HEK293T (cell line): ENCODE measurements at regions not wholly inside any gene's neighbourhood (a gene's known extent, or its start where the extent isn't known, plus 50 kb on each side); places are given as distances from the start of the nearest gene placed in this dataset.

Experiments
- CTCF ChIA-PET: fragments of 350-600 bp; formaldehyde crosslinking; extraction: SDS; loops from one replicate; lab custom pipeline; 2021; ENCODE audit warnings: antibody characterized with exemption, inconsistent platforms; lab: Yijun Ruan, JAX
- POLR2A ChIA-PET: fragments of 350-600 bp; formaldehyde crosslinking; extraction: SDS; loops from one replicate; lab custom pipeline; 2020; ENCODE audit warnings: antibody characterized with exemption, inconsistent platforms; lab: Yijun Ruan, JAX
- DNase-seq: peaks from one replicate; pipeline ENCODE4 v3.0.0; 2012; ENCODE audit warnings: mixed read lengths; ENCODE audit errors: extremely low spot score
- ARNT ChIP-seq: fragments of 450-650 bp; IDR thresholded peaks from 2 replicates; pipeline ENCODE4 v1.6.1; 2017; ENCODE audit warnings: mild to moderate bottlenecking
- BHLHE40 ChIP-seq: fragments of 450-650 bp; IDR thresholded peaks from 2 replicates; pipeline ENCODE4 v1.6.1; 2016; ENCODE audit warnings: mild to moderate bottlenecking, moderate library complexity, borderline replicate concordance
- CTBP1 ChIP-seq: fragments of 450-650 bp; IDR thresholded peaks from 2 replicates; pipeline ENCODE4 v1.6.1; 2016; ENCODE audit warnings: borderline replicate concordance
- ELF4 ChIP-seq: fragments of 450-650 bp; IDR thresholded peaks from 2 replicates; pipeline ENCODE4 v1.6.1; 2017; ENCODE audit warnings: antibody characterized with exemption
- FOXA1 ChIP-seq: fragments of 450-650 bp; IDR thresholded peaks from 2 replicates; pipeline ENCODE4 v1.6.1; 2016; ENCODE audit warnings: mild to moderate bottlenecking
- FOXK2 ChIP-seq: fragments of 450-650 bp; IDR thresholded peaks from 2 replicates; pipeline ENCODE4 v1.6.1; 2016; ENCODE audit warnings: mild to moderate bottlenecking
- FOXM1 ChIP-seq: fragments of 450-650 bp; IDR thresholded peaks from 2 replicates; pipeline ENCODE4 v1.6.1; 2017; ENCODE audit warnings: mild to moderate bottlenecking, borderline replicate concordance
- HDGF ChIP-seq: fragments of 450-650 bp; IDR thresholded peaks from 2 replicates; pipeline ENCODE4 v1.6.1; 2017; ENCODE audit warnings: antibody characterized with exemption, borderline replicate concordance
- L3MBTL2 ChIP-seq: fragments of 450-650 bp; conservative IDR thresholded peaks from 2 replicates; pipeline ENCODE4 v1.6.1; 2016; ENCODE audit warnings: mild to moderate bottlenecking
- LEF1 ChIP-seq: fragments of 450-650 bp; IDR thresholded peaks from 2 replicates; pipeline ENCODE4 v1.6.1; 2017; ENCODE audit warnings: mild to moderate bottlenecking, borderline replicate concordance
- NFRKB ChIP-seq: fragments of 450-650 bp; IDR thresholded peaks from 2 replicates; pipeline ENCODE4 v1.6.1; 2016; ENCODE audit warnings: mild to moderate bottlenecking, moderate library complexity
- PKNOX1 ChIP-seq: fragments of 450-650 bp; IDR thresholded peaks from 2 replicates; pipeline ENCODE4 v1.6.1; 2016
- SP1 ChIP-seq: fragments of 450-650 bp; IDR thresholded peaks from 2 replicates; pipeline ENCODE4 v1.6.1; 2017
- SUZ12 ChIP-seq: fragments of 450-650 bp; IDR thresholded peaks from 2 replicates; pipeline ENCODE4 v1.6.1; 2016; ENCODE audit warnings: mild to moderate bottlenecking
- TARDBP ChIP-seq: fragments of 450-650 bp; IDR thresholded peaks from 2 replicates; pipeline ENCODE4 v1.6.1; 2016
- ZNF384 ChIP-seq: fragments of 450-650 bp; IDR thresholded peaks from 2 replicates; pipeline ENCODE4 v1.6.1; 2016

- TF ChIP-seq LEF1 = no peak
- TF ChIP-seq ZNF384 = no peak
- no peak for TF ChIP-seq FOXK2
- no peak for TF ChIP-seq BHLHE40
- TF ChIP-seq SUZ12 = no peak
- no peak for TF ChIP-seq HDGF
- CTCF ChIA-PET = interaction anchor here (0.9 kb wide), 1 partner anchor 188 kb away, joined by 4 read pairs; no protein-coding TSS in a partner anchor
- DNase-seq = no peak
- POLR2A ChIA-PET = no interaction called here
Measured at GRCh38 chr1:57612833-57613232, 189.0 kb upstream of the DAB1 start.

- TF ChIP-seq SP1 = no peak
- TF ChIP-seq TARDBP = no peak
- TF ChIP-seq CTBP1 = no peak
- TF ChIP-seq ARNT = no peak
- no peak for TF ChIP-seq ELF4
- no peak for TF ChIP-seq FOXA1
- no peak for TF ChIP-seq NFRKB
- TF ChIP-seq SUZ12 = no peak
- no peak for TF ChIP-seq L3MBTL2
- no peak for TF ChIP-seq FOXK2
- no peak for TF ChIP-seq HDGF
- no peak for TF ChIP-seq LEF1
- no peak for TF ChIP-seq BHLHE40
- no peak for TF ChIP-seq ZNF384
- TF ChIP-seq PKNOX1 = no peak
- TF ChIP-seq FOXM1 = no peak
- no peak for DNase-seq
- POLR2A ChIA-PET = no interaction called here
- CTCF ChIA-PET = no interaction called here
Measured at GRCh38 chr1:57605933-57606332, 182.1 kb upstream of the DAB1 start.

DNA sequence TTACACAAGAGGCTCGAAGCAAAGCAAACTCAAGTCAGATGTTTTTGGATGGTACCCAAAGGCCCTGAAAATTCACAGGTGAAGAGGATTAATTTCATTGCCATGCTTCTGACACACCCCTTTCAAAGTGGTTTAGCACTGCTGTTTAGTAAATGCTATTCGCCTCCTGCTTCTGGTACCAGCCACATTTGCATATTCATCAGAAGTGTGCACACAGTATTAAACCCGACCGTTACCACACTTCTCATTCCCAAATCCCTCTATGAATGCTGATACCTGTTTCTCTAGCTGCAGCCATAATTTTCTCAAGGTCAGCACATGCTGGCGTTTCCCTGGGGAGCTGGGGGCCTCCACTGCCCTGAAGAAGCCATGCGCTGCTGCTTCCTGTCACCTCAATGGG, 179.8 kb upstream of the DAB1 start:
- no peak for TF ChIP-seq HDGF
- POLR2A ChIA-PET = no interaction called here
- DNase-seq = no peak
- CTCF ChIA-PET = no interaction called here

GRCh38 chr1:57600424-57600823, 176.6 kb upstream of the DAB1 start:
- TF ChIP-seq FOXK2 (no peak), TARDBP (no peak), ARNT (no peak), FOXM1 (no peak), BHLHE40 (no peak), HDGF (no peak), FOXA1 (no peak), NFRKB (no peak), PKNOX1 (no peak), L3MBTL2 (no peak)
- POLR2A ChIA-PET = no interaction called here
- CTCF ChIA-PET = no interaction called here
- DNase-seq = no peak

DNA sequence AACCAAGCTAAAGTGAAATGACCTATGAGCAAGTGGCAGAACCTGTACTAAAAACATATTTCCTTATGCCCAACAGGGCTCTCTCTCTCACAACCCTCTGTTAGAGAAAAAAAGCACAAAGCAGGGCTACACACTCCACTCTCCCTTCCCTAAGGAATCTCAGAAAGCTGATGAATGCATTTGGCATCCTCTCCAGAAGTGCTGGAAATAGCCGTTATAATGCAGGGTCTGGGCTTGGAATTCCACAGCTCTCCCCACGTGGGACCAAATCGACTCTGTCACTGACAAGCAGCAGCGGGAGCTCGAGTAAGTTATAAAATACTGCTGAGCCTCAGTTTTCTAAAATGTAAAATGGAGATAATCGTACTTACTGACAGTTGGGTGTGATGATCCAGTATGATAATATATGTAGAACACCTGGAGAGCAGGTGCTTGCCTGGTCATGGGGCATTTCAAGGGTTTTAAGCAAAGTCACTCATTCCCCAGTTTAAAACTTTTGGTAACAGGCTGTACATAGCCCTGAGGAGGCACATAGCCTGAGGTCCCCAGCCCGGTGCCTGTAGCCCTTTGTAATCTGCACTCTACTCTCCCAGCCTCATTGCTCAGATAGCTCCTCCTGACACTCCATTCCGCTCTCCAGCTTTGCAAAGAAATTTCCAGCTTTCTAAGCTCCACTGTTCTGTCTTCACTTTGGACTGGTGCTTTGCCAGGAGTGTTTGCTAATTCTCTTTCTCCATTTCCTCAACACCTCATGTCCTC, 175.6 kb upstream of the DAB1 start:
- no peak for DNase-seq
- TF ChIP-seq ELF4 (no peak), FOXA1 (no peak), LEF1 (no peak), SUZ12 (no peak), FOXK2 (no peak), BHLHE40 (no peak), NFRKB (no peak)
- ChIA-PET POLR2A (no interaction called here), CTCF (no interaction called here)

DNA sequence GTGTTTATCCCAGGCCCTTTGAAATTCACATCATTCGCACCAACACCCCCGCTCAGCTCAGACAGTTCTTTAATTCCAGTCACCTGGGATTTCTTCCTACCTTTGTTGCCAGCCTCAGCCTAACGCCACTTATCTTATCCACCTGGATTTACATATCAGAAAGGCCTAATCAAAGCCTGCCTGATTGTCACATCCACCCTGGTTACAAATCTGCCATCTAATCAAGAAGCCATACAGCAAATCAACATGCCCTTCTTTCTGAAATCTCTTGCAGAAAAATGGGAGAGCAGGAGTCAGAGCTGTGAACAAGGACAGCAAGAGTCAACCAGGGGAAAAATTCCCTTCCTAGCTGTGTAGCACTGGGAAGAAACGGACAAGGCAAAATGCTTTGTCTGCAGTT, 173.2 kb upstream of the DAB1 start:
- TF ChIP-seq NFRKB (no peak), FOXA1 (no peak), FOXK2 (no peak), TARDBP (no peak), BHLHE40 (no peak), ZNF384 (no peak), CTBP1 (no peak), ARNT (no peak), ELF4 (no peak), SUZ12 (no peak), SP1 (no peak), HDGF (no peak), L3MBTL2 (no peak), LEF1 (no peak), PKNOX1 (no peak), FOXM1 (no peak)
- CTCF ChIA-PET = interaction anchor here (0.6 kb wide), 1 partner anchor 87 kb away, joined by 5 read pairs; no protein-coding TSS in a partner anchor
- POLR2A ChIA-PET = no interaction called here
- DNase-seq = no peak

DNA sequence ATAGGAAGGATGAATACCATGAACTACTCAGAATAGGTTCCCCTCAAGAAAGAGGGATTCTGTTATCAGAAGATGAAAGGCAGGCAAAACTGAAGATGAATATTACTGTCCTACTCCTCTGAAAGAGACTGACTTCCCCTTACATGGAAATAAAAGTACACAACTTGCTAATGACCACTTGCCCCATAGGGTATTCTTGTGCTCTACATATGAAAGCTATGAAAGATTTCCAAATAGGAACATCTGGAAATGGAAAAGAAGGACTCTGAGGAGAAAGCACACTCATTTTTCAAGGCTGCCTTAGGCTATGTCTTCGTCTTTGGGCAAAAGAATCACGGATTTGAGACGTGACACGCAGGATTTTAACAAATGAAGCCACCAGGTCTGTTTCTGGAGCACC, 170.1 kb upstream of the DAB1 start:
- POLR2A ChIA-PET = no interaction called here
- CTCF ChIA-PET = no interaction called here
- no peak for TF ChIP-seq BHLHE40
- TF ChIP-seq ZNF384 = no peak

More for the DNA sequence above, 170.1 kb upstream of the DAB1 start:
- no peak for DNase-seq
